Muscle layer of colon (tissue), 2 donors: ENCODE measurements at regions not wholly inside any gene's neighbourhood (a gene's known extent, or its start where the extent isn't known, plus 50 kb on each side); places are given as distances from the start of the nearest gene placed in this dataset.

Experiments
- H3K27ac ChIP-seq: one replicate; pipeline ENCODE4 v1.7.0; 2013; ENCODE audit warnings: low read depth, mild to moderate bottlenecking, low read length, moderate library complexity
- H3K27me3 ChIP-seq, 2 donors: one replicate each; pipeline ENCODE4 v1.7.0; 2013; ENCODE audit warnings: low read length in 2 of 2, mild to moderate bottlenecking in 2 of 2; ENCODE audit not compliant: insufficient read depth in 2 of 2, control insufficient read depth in 1 of 2
- H3K36me3 ChIP-seq: one replicate; pipeline ENCODE4 v1.7.0; 2013; ENCODE audit warnings: mild to moderate bottlenecking, low read length; ENCODE audit not compliant: insufficient read depth
- H3K4me1 ChIP-seq: one replicate; pipeline ENCODE4 v1.7.0; 2013; ENCODE audit warnings: mild to moderate bottlenecking, low read length; ENCODE audit not compliant: insufficient read depth
- H3K4me3 ChIP-seq, 2 donors: one replicate each; pipeline ENCODE4 v1.7.0; 2013; ENCODE audit warnings: low read length in 2 of 2, low read depth in 1 of 2, mild to moderate bottlenecking in 1 of 2, moderate library complexity in 1 of 2
- H3K9ac ChIP-seq: one replicate; pipeline ENCODE4 v1.7.0; 2013; ENCODE audit warnings: low read length
- H3K9me3 ChIP-seq: one replicate; pipeline ENCODE4 v1.7.0; 2013; ENCODE audit warnings: mild to moderate bottlenecking, low read length
- donor health status: abdominal sarcoma.
- donor health status: Adenocarcinoma of cecum.

- no peaks in the 10 kb centered on the region for H3K4me1 ChIP-seq
- H3K27me3 ChIP-seq: no peaks in the 10 kb centered on the region
- no peaks in the 10 kb centered on the region for H3K36me3 ChIP-seq
- no peaks in the 10 kb centered on the region for H3K9me3 ChIP-seq
- H3K9ac ChIP-seq: no peak overlapping the region
- no peak overlapping the region for H3K4me3 ChIP-seq
- no peak overlapping the region for H3K27ac ChIP-seq
Measured at GRCh38 chr5:166509085-166509484, 1782.4 kb upstream of the WWC1 start.

- no peak overlapping the region for H3K9ac ChIP-seq
- H3K36me3 ChIP-seq: no peaks in the 10 kb centered on the region
- H3K9me3 ChIP-seq: no peaks in the 10 kb centered on the region
- no peaks in the 10 kb centered on the region for H3K27me3 ChIP-seq
- no peak overlapping the region for H3K4me3 ChIP-seq
- H3K4me1 ChIP-seq: no peaks in the 10 kb centered on the region
- no peak overlapping the region for H3K27ac ChIP-seq
Measured at GRCh38 chr5:166517976-166518375, 1773.5 kb upstream of the WWC1 start.

GRCh38 chr5:166523206-166523605 is 1768.2 kb upstream of the WWC1 start:
- no peak overlapping the region for H3K9ac ChIP-seq
- H3K9me3 ChIP-seq: no peaks in the 10 kb centered on the region
- H3K4me1 ChIP-seq: no peaks in the 10 kb centered on the region
- no peak overlapping the region for H3K27ac ChIP-seq
- H3K27me3 ChIP-seq: no peaks in the 10 kb centered on the region
- H3K4me3 ChIP-seq: no peak overlapping the region
- H3K36me3 ChIP-seq: no peaks in the 10 kb centered on the region

- H3K9me3 ChIP-seq: no peaks in the 10 kb centered on the region
- H3K36me3 ChIP-seq: no peaks in the 10 kb centered on the region
- H3K27me3 ChIP-seq: no peaks in the 10 kb centered on the region
- no peaks in the 10 kb centered on the region for H3K4me1 ChIP-seq
- H3K4me3 ChIP-seq: no peak overlapping the region
- H3K9ac ChIP-seq: no peak overlapping the region
- H3K27ac ChIP-seq: no peak overlapping the region
Measured at GRCh38 chr5:166529200-166529599, 1762.2 kb upstream of the WWC1 start.

GRCh38 chr5:166532456-166533220 is 1758.8 kb upstream of the WWC1 start:
- H3K27ac ChIP-seq: no peak overlapping the region
- no peaks in the 10 kb centered on the region for H3K36me3 ChIP-seq
- no peaks in the 10 kb centered on the region for H3K4me1 ChIP-seq
- H3K27me3 ChIP-seq: no peaks in the 10 kb centered on the region
- no peaks in the 10 kb centered on the region for H3K9me3 ChIP-seq
- no peak overlapping the region for H3K4me3 ChIP-seq
- no peak overlapping the region for H3K9ac ChIP-seq

GRCh38 chr5:166535641-166536040 is 1755.8 kb upstream of the WWC1 start:
- no peaks in the 10 kb centered on the region for H3K4me1 ChIP-seq
- H3K9ac ChIP-seq: no peak overlapping the region
- H3K36me3 ChIP-seq: no peaks in the 10 kb centered on the region
- H3K27me3 ChIP-seq: no peaks in the 10 kb centered on the region
- H3K9me3 ChIP-seq: no peaks in the 10 kb centered on the region
- no peak overlapping the region for H3K4me3 ChIP-seq
- no peak overlapping the region for H3K27ac ChIP-seq

- H3K9ac ChIP-seq: no peak overlapping the region
- H3K9me3 ChIP-seq: no peaks in the 10 kb centered on the region
- no peaks in the 10 kb centered on the region for H3K4me1 ChIP-seq
- no peak overlapping the region for H3K4me3 ChIP-seq
- no peaks in the 10 kb centered on the region for H3K27me3 ChIP-seq
- H3K27ac ChIP-seq: no peak overlapping the region
- H3K36me3 ChIP-seq: no peaks in the 10 kb centered on the region
Measured at GRCh38 chr5:166540156-166540555, 1751.3 kb upstream of the WWC1 start.

- Histone ChIP-seq H3K27me3 (no peaks in the 10 kb centered on the region), H3K9me3 (no peaks in the 10 kb centered on the region), H3K36me3 (no peaks in the 10 kb centered on the region), H3K4me1 (no peaks in the 10 kb centered on the region), H3K4me3 (no peak overlapping the region), H3K27ac (no peak overlapping the region), H3K9ac (no peak overlapping the region)
Measured at GRCh38 chr5:166551384-166551783, 1740.1 kb upstream of the WWC1 start.

- Histone ChIP-seq H3K4me1 (no peaks in the 10 kb centered on the region), H3K9me3 (no peaks in the 10 kb centered on the region), H3K27me3 (no peaks in the 10 kb centered on the region), H3K4me3 (no peak overlapping the region), H3K9ac (no peak overlapping the region), H3K36me3 (no peaks in the 10 kb centered on the region), H3K27ac (no peak overlapping the region)
Measured at GRCh38 chr5:166553778-166554177, 1737.7 kb upstream of the WWC1 start.

- Histone ChIP-seq H3K36me3 (no peaks in the 10 kb centered on the region), H3K9me3 (no peaks in the 10 kb centered on the region), H3K4me1 (no peaks in the 10 kb centered on the region), H3K9ac (no peak overlapping the region), H3K27ac (no peak overlapping the region), H3K27me3 (no peaks in the 10 kb centered on the region), H3K4me3 (no peak overlapping the region)
Measured at GRCh38 chr5:166561759-166562158, 1729.7 kb upstream of the WWC1 start.

- Histone ChIP-seq H3K27me3 (no peaks in the 10 kb centered on the region), H3K9ac (no peak overlapping the region), H3K36me3 (no peaks in the 10 kb centered on the region), H3K27ac (no peak overlapping the region), H3K4me3 (no peak overlapping the region), H3K9me3 (no peaks in the 10 kb centered on the region), H3K4me1 (no peaks in the 10 kb centered on the region)
Measured at GRCh38 chr5:166562246-166562645, 1729.2 kb upstream of the WWC1 start.

- H3K9ac ChIP-seq: no peak overlapping the region
- H3K36me3 ChIP-seq: no peaks in the 10 kb centered on the region
- no peak overlapping the region for H3K27ac ChIP-seq
Measured at GRCh38 chr5:166566725-166567124, 1724.7 kb upstream of the WWC1 start.

More at GRCh38 chr5:166566725-166567124, 1724.7 kb upstream of the WWC1 start:
- H3K27me3 ChIP-seq: no peaks in the 10 kb centered on the region
- H3K9me3 ChIP-seq: no peaks in the 10 kb centered on the region
- H3K4me1 ChIP-seq: no peaks in the 10 kb centered on the region
- no peak overlapping the region for H3K4me3 ChIP-seq
